Loucy (cell line): ENCODE measurements at regions not wholly inside any gene's neighbourhood (a gene's known extent, or its start where the extent isn't known, plus 50 kb on each side); places are given as distances from the start of the nearest gene placed in this dataset.

ENCODE experiments used
- H2AFZ ChIP-seq: fragments of 200-600 bp; sonication (generic); 2 replicates; pipeline ENCODE4 v1.6.0; 2016; ENCODE audit warnings: antibody characterized with exemption, mild to moderate bottlenecking, low read length, moderate library complexity
- H3F3A ChIP-seq: fragments of 200-600 bp; 2 replicates; pipeline ENCODE4 v1.6.0; 2016; ENCODE audit warnings: antibody characterized with exemption, low read depth, mild to moderate bottlenecking
- H3K27me3 ChIP-seq: fragments of 200-600 bp; sonication (generic); 2 replicates; pipeline ENCODE4 v1.6.1; 2014; ENCODE audit warnings: low read length, mild to moderate bottlenecking; ENCODE audit not compliant: insufficient read depth, poor library complexity, severe bottlenecking
- H3K36me3 ChIP-seq: fragments of 200-600 bp; sonication (generic); 2 replicates; pipeline ENCODE4 v1.6.1; 2016; ENCODE audit warnings: low read length; ENCODE audit not compliant: insufficient read depth
- H3K4me1 ChIP-seq: fragments of 200-600 bp; sonication (generic); 2 replicates; pipeline ENCODE4 v1.5.1; 2014; ENCODE audit warnings: low read length, mild to moderate bottlenecking; ENCODE audit not compliant: insufficient read depth, poor library complexity, severe bottlenecking
- H3K4me2 ChIP-seq: fragments of 200-600 bp; sonication (generic); 2 replicates; pipeline ENCODE4 v1.6.0; 2014; ENCODE audit warnings: antibody characterized with exemption, low read length, low read depth, mild to moderate bottlenecking; ENCODE audit not compliant: poor library complexity, severe bottlenecking
- H3K4me3 ChIP-seq: fragments of 200-600 bp; sonication (generic); 2 replicates; pipeline ENCODE4 v1.5.1; 2014; ENCODE audit warnings: low read length, mild to moderate bottlenecking, mixed read lengths; ENCODE audit not compliant: poor library complexity, severe bottlenecking
- H3K79me2 ChIP-seq: fragments of 200-600 bp; sonication (generic); 2 replicates; pipeline ENCODE4 v1.6.1; 2014; ENCODE audit warnings: low read length; ENCODE audit not compliant: insufficient read depth
- H3K9ac ChIP-seq: fragments of 200-600 bp; sonication (generic); 2 replicates; pipeline ENCODE4 v1.6.0; 2014; ENCODE audit warnings: mild to moderate bottlenecking, low read depth, low read length, moderate library complexity; ENCODE audit not compliant: poor library complexity, severe bottlenecking
- H3K9me2 ChIP-seq: fragments of 200-600 bp; sonication (generic); replicated peaks from 2 replicates; pipeline ENCODE4 v1.6.1; 2016; ENCODE audit warnings: low read depth, low read length, mixed read lengths
- H3K9me3 ChIP-seq: fragments of 200-600 bp; sonication (generic); 2 replicates; pipeline ENCODE4 v1.6.1; 2014; ENCODE audit warnings: mild to moderate bottlenecking, antibody characterized with exemption, low read length, low read depth; ENCODE audit not compliant: insufficient read depth
- H4K20me1 ChIP-seq: fragments of 200-600 bp; sonication (generic); 2 replicates; pipeline ENCODE4 v1.6.0; 2014; ENCODE audit warnings: antibody characterized with exemption, low read length, mild to moderate bottlenecking; ENCODE audit not compliant: insufficient read depth, poor library complexity, severe bottlenecking
- EZH2phosphoT487 ChIP-seq: fragments of 200-600 bp; IDR thresholded peaks from 2 replicates; pipeline ENCODE4 v1.6.1; 2018; ENCODE audit warnings: antibody characterized with exemption, mild to moderate bottlenecking, moderate library complexity, borderline replicate concordance
- TF ChIP-seq, protein P1 (sequence below): fragments of 200-600 bp; sonication (generic); conservative IDR thresholded peaks from 2 replicates; pipeline ENCODE4 v1.5.1; 2014; ENCODE audit warnings: mild to moderate bottlenecking, antibody characterized with exemption, low read length

DNA sequence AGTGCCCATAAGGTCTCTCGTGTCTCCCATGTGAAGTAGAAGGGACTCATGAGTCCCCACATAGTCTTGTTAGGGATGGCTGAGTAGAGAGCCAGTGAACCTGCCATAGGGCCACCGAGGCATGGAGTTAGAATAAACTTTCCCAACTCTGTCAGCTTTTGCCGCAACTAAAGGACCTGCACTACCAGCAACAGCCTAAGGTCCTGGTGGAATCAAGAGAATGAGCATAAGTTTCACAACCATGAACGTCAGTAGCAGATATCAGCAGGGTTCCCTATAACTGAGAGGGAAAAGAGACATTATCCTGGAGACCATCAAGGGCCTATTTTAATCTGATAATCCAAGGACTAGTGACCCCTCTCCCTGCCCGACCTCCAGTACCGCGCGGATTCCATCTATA is 60.3 kb upstream of the FNDC3B start:
- Histone ChIP-seq H2AFZ (no peak overlapping the region), H3K4me3 (no peak overlapping the region), H3K9me3 (no peaks in the 10 kb centered on the region), H4K20me1 (no peaks in the 10 kb centered on the region), H3K79me2 (no peaks in the 10 kb centered on the region), H3K4me1 (peaks cover 59% of the 10 kb centered on the region), H3K4me2 (no peak overlapping the region), H3K9me2 (no peaks in the 10 kb centered on the region), H3F3A (no peaks in the 10 kb centered on the region), H3K36me3 (no peaks in the 10 kb centered on the region), H3K9ac (no peak overlapping the region), H3K27me3 (no peaks in the 10 kb centered on the region)
- no peak for TF ChIP-seq EZH2phosphoT487
- TF ChIP-seq, protein P1, sequence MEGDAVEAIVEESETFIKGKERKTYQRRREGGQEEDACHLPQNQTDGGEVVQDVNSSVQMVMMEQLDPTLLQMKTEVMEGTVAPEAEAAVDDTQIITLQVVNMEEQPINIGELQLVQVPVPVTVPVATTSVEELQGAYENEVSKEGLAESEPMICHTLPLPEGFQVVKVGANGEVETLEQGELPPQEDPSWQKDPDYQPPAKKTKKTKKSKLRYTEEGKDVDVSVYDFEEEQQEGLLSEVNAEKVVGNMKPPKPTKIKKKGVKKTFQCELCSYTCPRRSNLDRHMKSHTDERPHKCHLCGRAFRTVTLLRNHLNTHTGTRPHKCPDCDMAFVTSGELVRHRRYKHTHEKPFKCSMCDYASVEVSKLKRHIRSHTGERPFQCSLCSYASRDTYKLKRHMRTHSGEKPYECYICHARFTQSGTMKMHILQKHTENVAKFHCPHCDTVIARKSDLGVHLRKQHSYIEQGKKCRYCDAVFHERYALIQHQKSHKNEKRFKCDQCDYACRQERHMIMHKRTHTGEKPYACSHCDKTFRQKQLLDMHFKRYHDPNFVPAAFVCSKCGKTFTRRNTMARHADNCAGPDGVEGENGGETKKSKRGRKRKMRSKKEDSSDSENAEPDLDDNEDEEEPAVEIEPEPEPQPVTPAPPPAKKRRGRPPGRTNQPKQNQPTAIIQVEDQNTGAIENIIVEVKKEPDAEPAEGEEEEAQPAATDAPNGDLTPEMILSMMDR, result no peak

DNA sequence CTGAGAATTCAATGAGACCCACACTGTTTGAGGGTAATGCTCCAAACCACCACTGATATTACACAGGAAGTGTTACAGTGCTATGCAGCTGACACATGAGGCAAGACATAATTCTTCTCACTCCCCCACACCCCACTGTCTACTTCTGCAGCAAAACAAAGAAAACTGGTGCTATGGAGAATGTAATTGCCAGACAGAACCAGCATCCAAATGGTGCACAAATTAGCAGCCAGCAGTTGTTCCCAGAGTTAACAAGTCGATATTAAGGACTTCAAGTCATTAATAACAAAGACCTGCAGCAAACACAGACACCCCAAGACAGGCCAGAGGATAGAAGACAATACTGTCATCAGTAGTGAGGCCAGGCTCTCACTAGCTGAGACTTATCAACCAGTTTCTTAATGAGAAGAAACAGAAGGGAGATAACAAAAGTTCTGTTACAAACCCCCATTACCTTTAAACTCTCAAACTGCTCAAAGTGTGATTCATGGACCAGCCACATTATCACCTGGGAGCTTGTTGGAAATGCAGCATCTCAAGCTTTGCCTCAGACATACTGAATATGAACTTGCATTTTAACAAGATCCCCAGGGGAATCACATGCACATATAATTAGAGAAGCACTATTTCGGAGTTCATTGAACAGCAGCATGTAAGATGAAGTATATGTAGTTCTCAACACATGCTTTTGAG is 58.7 kb upstream of the FNDC3B start:
- Histone ChIP-seq H3F3A (no peaks in the 10 kb centered on the region), H3K9me3 (no peaks in the 10 kb centered on the region), H2AFZ (peak overlapping the region; percentile 96), H3K9ac (peak overlapping the region; percentile 51), H4K20me1 (no peaks in the 10 kb centered on the region), H3K4me2 (peak overlapping the region; percentile 55), H3K4me1 (peaks cover 45% of the 10 kb centered on the region), H3K27me3 (no peaks in the 10 kb centered on the region), H3K9me2 (no peaks in the 10 kb centered on the region), H3K36me3 (no peaks in the 10 kb centered on the region), H3K79me2 (no peaks in the 10 kb centered on the region), H3K4me3 (peak overlapping the region; percentile 33)
- TF ChIP-seq, protein P1, result no peak
- TF ChIP-seq EZH2phosphoT487, result no peak

DNA sequence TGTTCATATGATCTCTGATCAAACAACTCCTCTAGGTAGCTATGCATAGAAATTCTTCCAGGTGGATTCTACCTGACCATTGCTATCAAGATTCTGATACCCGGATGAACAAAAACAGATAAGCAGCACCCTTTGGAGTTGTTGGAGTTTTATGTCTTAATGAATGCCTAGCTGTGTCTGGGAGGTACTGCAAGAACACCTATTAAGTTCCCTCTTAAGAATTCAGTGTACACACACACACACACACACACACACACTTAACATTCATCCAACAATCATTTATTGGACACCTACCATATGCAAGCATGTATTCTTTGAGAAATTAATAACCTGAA is 58.1 kb upstream of the FNDC3B start:
- H3K4me1 ChIP-seq, result peaks cover 41% of the 10 kb centered on the region
- no peaks in the 10 kb centered on the region for H3F3A ChIP-seq
- no peak for TF ChIP-seq EZH2phosphoT487
- TF ChIP-seq, protein P1, result no peak
- H3K9me3 ChIP-seq, result no peaks in the 10 kb centered on the region
- H3K27me3 ChIP-seq, result no peaks in the 10 kb centered on the region
- H3K9me2 ChIP-seq, result no peaks in the 10 kb centered on the region
- H3K79me2 ChIP-seq, result no peaks in the 10 kb centered on the region
- peak overlapping the region; percentile 55 for H3K4me2 ChIP-seq
- peak overlapping the region; percentile 96 for H2AFZ ChIP-seq
- H3K4me3 ChIP-seq, result no peak overlapping the region
- H3K9ac ChIP-seq, result peak overlapping the region; percentile 51
- H3K36me3 ChIP-seq, result no peaks in the 10 kb centered on the region
- no peaks in the 10 kb centered on the region for H4K20me1 ChIP-seq
